ENCODE measurements at regions not wholly inside any gene's neighbourhood (a gene's known extent, or its start where the extent isn't known, plus 50 kb on each side); places are given as distances from the start of the nearest gene placed in this dataset.
A peak's percentile ranks its signal among the peaks of the same experiment; 100 is the strongest.

- WGBS, 2 donors, result 0 to 7% methylated on average over 1 of the region's 1 CpG
- intact Hi-C loops (cut with DNase I), result no loop called here
- peak overlapping the region in 2 of 4 donors; percentile 44 to 48 for H3K27ac ChIP-seq
- no peaks in the 10 kb centered on the region for H3K9me3 ChIP-seq
- peak in 3 of 4 donors; percentile 11 to 61 (median 51) for TF ChIP-seq POLR2AphosphoS5 (IDR thresholded peaks at IDR 0.05)
- no peak for TF ChIP-seq POLR2A (IDR thresholded peaks at IDR 0.05)
- TF ChIP-seq CTCF (IDR thresholded peaks at IDR 0.05), result no peak
- H3K4me1 ChIP-seq, result peaks cover 6 to 31% (median 25%) of the 10 kb centered on the region in 4 donors
- DNase-seq, result no peak
- no peak overlapping the region for H3K4me3 ChIP-seq
- H3K36me3 ChIP-seq, result no peaks in the 10 kb centered on the region
- H3K27me3 ChIP-seq, result no peaks in the 10 kb centered on the region
These were observed 316.1 kb downstream of the ADRA2A start for GRCh38 chr10:111392910-111393309.

- no peaks in the 10 kb centered on the region for H3K4me1 ChIP-seq
- no peak overlapping the region for H3K27ac ChIP-seq
- H3K9me3 ChIP-seq, result no peaks in the 10 kb centered on the region
- WGBS, 2 donors, result 74 to 77% methylated on average over 3 of the region's 3 CpGs
- no peaks in the 10 kb centered on the region for H3K27me3 ChIP-seq
- no peaks in the 10 kb centered on the region for H3K36me3 ChIP-seq
- no peak for TF ChIP-seq CTCF (IDR thresholded peaks at IDR 0.05)
- no peak for TF ChIP-seq POLR2AphosphoS5 (IDR thresholded peaks at IDR 0.05)
- no peak for TF ChIP-seq EP300 (IDR thresholded peaks at IDR 0.05)
- intact Hi-C loops (cut with DNase I), result no loop called here
- no peak overlapping the region for H3K4me3 ChIP-seq
- no peak for DNase-seq
These were observed 333.9 kb downstream of the ADRA2A start for GRCh38 chr10:111410740-111411139.

- H3K4me1 ChIP-seq, result no peaks in the 10 kb centered on the region
- intact Hi-C loops (cut with DNase I), result no loop called here
- 81 to 84% methylated on average over 1 of the region's 1 CpG for WGBS, 2 donors
- H3K4me3 ChIP-seq, result no peak overlapping the region
- H3K36me3 ChIP-seq, result no peaks in the 10 kb centered on the region
- no peaks in the 10 kb centered on the region for H3K27me3 ChIP-seq
- no peaks in the 10 kb centered on the region for H3K9me3 ChIP-seq
- no peak for DNase-seq
- H3K27ac ChIP-seq, result no peak overlapping the region
- TF ChIP-seq EP300 (IDR thresholded peaks at IDR 0.05), result no peak
- no peak for TF ChIP-seq CTCF (IDR thresholded peaks at IDR 0.05)
- no peak for TF ChIP-seq POLR2A (IDR thresholded peaks at IDR 0.05)
- TF ChIP-seq POLR2AphosphoS5 (IDR thresholded peaks at IDR 0.05), result no peak
These were observed 348.6 kb downstream of the ADRA2A start for GRCh38 chr10:111425459-111425858.

GRCh38 chr10:111429288-111430028 lies 352.6 kb downstream of the ADRA2A start:
- Histone ChIP-seq H3K27me3 (no peaks in the 10 kb centered on the region), H3K4me3 (no peak overlapping the region), H3K4me1 (no peaks in the 10 kb centered on the region), H3K9me3 (no peaks in the 10 kb centered on the region), H3K36me3 (no peaks in the 10 kb centered on the region), H3K27ac (no peak overlapping the region)
- intact Hi-C loops (cut with DNase I), result no loop called here
- no peak for DNase-seq
- TF ChIP-seq CTCF (IDR thresholded peaks at IDR 0.05) (no peak), POLR2A (IDR thresholded peaks at IDR 0.05) (no peak), POLR2AphosphoS5 (IDR thresholded peaks at IDR 0.05) (no peak), EP300 (IDR thresholded peaks at IDR 0.05) (no peak)
- 90% methylated on average over 3 of the region's 3 CpGs for WGBS, 2 donors

GRCh38 chr10:111430070-111430469 lies 353.2 kb downstream of the ADRA2A start:
- WGBS, 2 donors, result 81 to 88% methylated on average over 1 of the region's 1 CpG
- no peaks in the 10 kb centered on the region for H3K9me3 ChIP-seq
- no peak overlapping the region for H3K4me3 ChIP-seq
- no peak for TF ChIP-seq CTCF (IDR thresholded peaks at IDR 0.05)
- TF ChIP-seq POLR2A (IDR thresholded peaks at IDR 0.05), result no peak
- TF ChIP-seq POLR2AphosphoS5 (IDR thresholded peaks at IDR 0.05), result no peak
- no peak for TF ChIP-seq EP300 (IDR thresholded peaks at IDR 0.05)
- H3K27ac ChIP-seq, result no peak overlapping the region
- intact Hi-C loops (cut with DNase I), result no loop called here
- no peaks in the 10 kb centered on the region for H3K36me3 ChIP-seq
- no peaks in the 10 kb centered on the region for H3K4me1 ChIP-seq
- DNase-seq, result no peak
- no peaks in the 10 kb centered on the region for H3K27me3 ChIP-seq

Data from sigmoid colon (tissue), 6 donors.